ENCODE measurements at regions not wholly inside any gene's neighbourhood (a gene's known extent, or its start where the extent isn't known, plus 50 kb on each side); places are given as distances from the start of the nearest gene placed in this dataset.

DNA sequence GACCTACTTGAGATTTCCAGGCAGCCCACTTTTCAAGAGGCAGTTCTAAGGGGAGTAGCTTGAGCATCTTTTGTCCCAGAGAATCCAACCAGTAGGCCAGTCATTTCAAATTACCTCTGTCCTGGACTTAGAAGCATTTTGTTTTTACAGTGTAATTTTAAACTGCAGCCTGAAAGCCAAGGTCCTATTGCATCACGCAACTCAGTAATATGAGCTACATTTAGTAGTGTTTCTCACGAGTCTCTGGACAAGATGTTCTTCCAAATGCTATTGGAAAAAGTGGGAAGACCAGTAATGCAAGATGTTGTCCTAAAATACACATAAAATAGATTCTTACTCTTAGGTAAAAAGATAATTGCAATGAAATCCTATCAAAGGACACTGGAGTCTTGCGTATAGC lies 182.5 kb upstream of the ARX start:
- peaks cover 0 to 2% (median 0%) of the 10 kb centered on the region in 3 donors for H3K27me3 Mint-ChIP-seq (ENCODE audit: low read depth in 3 of 3)
- no peak overlapping the region for H3K4me3 Mint-ChIP-seq
- H3K36me3 ChIP-seq (replicated peaks in 1 of 2; ENCODE audit: control insufficient read depth in 1 of 2, insufficient read depth in 2 of 2, low read length in 2 of 2) = no peaks in the 10 kb centered on the region
- no peaks in the 10 kb centered on the region for H3K79me2 ChIP-seq (ENCODE audit: insufficient read depth, low read length)
- WGBS (ENCODE audit: insufficient coverage) = no CpG with 5 or more reads among the region's 3 CpGs
- H3K9me3 Mint-ChIP-seq = peaks cover 0 to 7% (median 4%) of the 10 kb centered on the region in 7 donors
- no peaks in the 10 kb centered on the region for H4K20me1 ChIP-seq (ENCODE audit: insufficient read depth, low read length)
- no peak for DNase-seq
- no peaks in the 10 kb centered on the region for H3K4me1 ChIP-seq (ENCODE audit: control insufficient read depth in 1 of 2, insufficient read depth in 2 of 2, low read length in 2 of 2)
- H3K4me3 ChIP-seq (replicated peaks in 1 of 3; ENCODE audit: low read depth in 2 of 3, low read length in 3 of 3) = no peak overlapping the region
- H3K9me3 ChIP-seq (replicated peaks in 1 of 2; ENCODE audit: control insufficient read depth in 1 of 2, insufficient read depth in 1 of 2, low read length in 2 of 2) = no peaks in the 10 kb centered on the region
- no peak overlapping the region for H2AFZ ChIP-seq (ENCODE audit: insufficient read depth, low read depth, low read length, poor library complexity, severe bottlenecking)
- no peaks in the 10 kb centered on the region for H3K27me3 ChIP-seq (ENCODE audit: control insufficient read depth in 2 of 2, insufficient read depth in 2 of 2, low read length in 2 of 2)
- no peaks in the 10 kb centered on the region for H3K4me1 Mint-ChIP-seq
- intact Hi-C loops (cut with micrococcal nuclease) = no loop called here
- no peak overlapping the region for H3K27ac ChIP-seq (ENCODE audit: low read depth in 1 of 2, low read length in 2 of 2)
- H3K27ac Mint-ChIP-seq = no peak overlapping the region
- H3K9ac ChIP-seq (ENCODE audit: insufficient read depth, low read length, poor library complexity, severe bottlenecking) = no peak overlapping the region
- no peak for TF ChIP-seq CTCF (IDR thresholded peaks at IDR 0.05)
- no peaks in the 10 kb centered on the region for H3K36me3 Mint-ChIP-seq
- no peak overlapping the region for H3K4me2 ChIP-seq (replicated peaks; ENCODE audit: extremely low read depth, low read length, poor library complexity, severe bottlenecking)

DNA sequence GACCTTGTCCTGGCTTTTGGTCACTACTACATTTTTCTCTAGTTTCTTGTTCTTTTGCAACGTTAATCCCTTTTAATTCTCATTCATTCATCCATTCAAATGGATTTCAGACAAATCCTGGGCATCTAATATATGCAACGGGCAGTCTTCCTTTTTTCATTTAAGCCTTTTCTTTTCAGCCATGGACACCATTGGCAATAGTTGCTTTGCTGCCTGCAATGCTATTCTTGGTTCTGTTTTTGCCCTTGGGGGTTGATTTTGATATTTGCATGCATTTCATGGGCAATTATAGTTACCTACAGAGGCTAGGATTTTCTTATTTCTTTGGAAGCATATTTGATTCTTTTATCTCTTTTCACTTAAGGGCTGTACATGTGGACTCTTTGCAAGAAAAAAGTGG lies 180.5 kb upstream of the ARX start:
- Histone ChIP-seq H3K9me3 (replicated peaks in 1 of 2; ENCODE audit: control insufficient read depth in 1 of 2, insufficient read depth in 1 of 2, low read length in 2 of 2) (no peaks in the 10 kb centered on the region), H3K36me3 (replicated peaks in 1 of 2; ENCODE audit: control insufficient read depth in 1 of 2, insufficient read depth in 2 of 2, low read length in 2 of 2) (no peaks in the 10 kb centered on the region), H4K20me1 (ENCODE audit: insufficient read depth, low read length) (no peaks in the 10 kb centered on the region), H3K4me2 (replicated peaks; ENCODE audit: extremely low read depth, low read length, poor library complexity, severe bottlenecking) (no peak overlapping the region), H3K9ac (ENCODE audit: insufficient read depth, low read length, poor library complexity, severe bottlenecking) (no peak overlapping the region), H3K27me3 (ENCODE audit: control insufficient read depth in 2 of 2, insufficient read depth in 2 of 2, low read length in 2 of 2) (no peaks in the 10 kb centered on the region), H3K4me1 (ENCODE audit: control insufficient read depth in 1 of 2, insufficient read depth in 2 of 2, low read length in 2 of 2) (no peaks in the 10 kb centered on the region), H3K27ac (ENCODE audit: low read depth in 1 of 2, low read length in 2 of 2) (no peak overlapping the region), H3K79me2 (ENCODE audit: insufficient read depth, low read length) (no peaks in the 10 kb centered on the region), H2AFZ (ENCODE audit: insufficient read depth, low read depth, low read length, poor library complexity, severe bottlenecking) (no peak overlapping the region), H3K4me3 (replicated peaks in 1 of 3; ENCODE audit: low read depth in 2 of 3, low read length in 3 of 3) (no peak overlapping the region)
- H3K9me3 Mint-ChIP-seq = peaks cover 0 to 7% (median 4%) of the 10 kb centered on the region in 7 donors
- H3K4me3 Mint-ChIP-seq = no peak overlapping the region
- WGBS (ENCODE audit: insufficient coverage) = no CpG with 5 or more reads among the region's 2 CpGs
- no peak for TF ChIP-seq CTCF (IDR thresholded peaks at IDR 0.05)
- H3K36me3 Mint-ChIP-seq = no peaks in the 10 kb centered on the region
- no peak overlapping the region for H3K27ac Mint-ChIP-seq
- H3K27me3 Mint-ChIP-seq (ENCODE audit: low read depth in 3 of 3) = peaks cover 0 to 2% (median 0%) of the 10 kb centered on the region in 3 donors
- no peaks in the 10 kb centered on the region for H3K4me1 Mint-ChIP-seq
- DNase-seq = no peak
- intact Hi-C loops (cut with micrococcal nuclease) = no loop called here

Measured in CD14-positive monocyte (primary cell).